HTR-8/SVneo (cell line): ENCODE measurements at regions not wholly inside any gene's neighbourhood (a gene's known extent, or its start where the extent isn't known, plus 50 kb on each side); places are given as distances from the start of the nearest gene placed in this dataset.
A peak's percentile ranks its signal among the peaks of the same experiment; 100 is the strongest.

ENCODE experiments used
- DNase-seq: peaks from one replicate; pipeline ENCODE4 v3.0.0; 2011; ENCODE audit warnings: low spot score, mixed read lengths; ENCODE audit not compliant: insufficient read length
- FAIRE-seq: peaks from 2 replicates; lab custom pipeline; 2011; peaks lifted over from hg19 to GRCh38; lab: Jason Lieb, UNC

- DNase-seq (no peak), FAIRE-seq (no peak)
These were observed 706.6 kb downstream of the NR2F2 start for GRCh38 chr15:97037080-97037479.

- FAIRE-seq (no peak), DNase-seq (no peak)
These were observed 715.3 kb downstream of the NR2F2 start for GRCh38 chr15:97045666-97046421.

GRCh38 chr15:97052513-97052912, 722.0 kb downstream of the NR2F2 start:
- no peak for FAIRE-seq
- no peak for DNase-seq

- DNase-seq (no peak), FAIRE-seq (no peak)
These were observed 723.1 kb downstream of the NR2F2 start for GRCh38 chr15:97053635-97054034.

- DNase-seq (no peak), FAIRE-seq (no peak)
These were observed 727.0 kb downstream of the NR2F2 start for GRCh38 chr15:97057503-97057902.

GRCh38 chr15:97059281-97059680, 728.8 kb downstream of the NR2F2 start:
- FAIRE-seq: no peak

GRCh38 chr15:97061392-97061791, 730.9 kb downstream of the NR2F2 start:
- FAIRE-seq (no peak), DNase-seq (no peak)

More at GRCh38 chr15:97059281-97059680, 728.8 kb downstream of the NR2F2 start:
- no peak for DNase-seq

GRCh38 chr15:97071668-97072067, 741.2 kb downstream of the NR2F2 start:
- FAIRE-seq (no peak), DNase-seq (no peak)

GRCh38 chr15:97072545-97072944, 742.0 kb downstream of the NR2F2 start:
- no peak for DNase-seq

GRCh38 chr15:97076011-97076410, 745.5 kb downstream of the NR2F2 start:
- DNase-seq (no peak), FAIRE-seq (no peak)

More at GRCh38 chr15:97072545-97072944, 742.0 kb downstream of the NR2F2 start:
- no peak for FAIRE-seq

GRCh38 chr15:97077975-97078374, 747.5 kb downstream of the NR2F2 start:
- DNase-seq (no peak), FAIRE-seq (no peak)

GRCh38 chr15:97078591-97078990, 748.1 kb downstream of the NR2F2 start:
- FAIRE-seq (no peak), DNase-seq (no peak)

GRCh38 chr15:97081666-97082226, 751.2 kb downstream of the NR2F2 start:
- DNase-seq: peak; percentile 1
- no peak for FAIRE-seq

GRCh38 chr15:97082830-97083229, 752.3 kb downstream of the NR2F2 start:
- DNase-seq (no peak), FAIRE-seq (no peak)

GRCh38 chr15:97084650-97085049, 754.1 kb downstream of the NR2F2 start:
- peak; percentile 5 for DNase-seq

GRCh38 chr15:97085731-97086130, 755.2 kb downstream of the NR2F2 start:
- no peak for DNase-seq
- no peak for FAIRE-seq

More at GRCh38 chr15:97084650-97085049, 754.1 kb downstream of the NR2F2 start:
- FAIRE-seq: no peak

- no peak for FAIRE-seq
- peak; percentile 2 for DNase-seq
These were observed 756.7 kb downstream of the NR2F2 start for GRCh38 chr15:97087006-97087741.

GRCh38 chr15:97091093-97091492, 760.6 kb downstream of the NR2F2 start:
- no peak for FAIRE-seq
- DNase-seq: no peak

- FAIRE-seq: no peak
- no peak for DNase-seq
These were observed 762.2 kb downstream of the NR2F2 start for GRCh38 chr15:97092656-97093055.

- DNase-seq (no peak), FAIRE-seq (no peak)
These were observed 765.9 kb downstream of the NR2F2 start for GRCh38 chr15:97096303-97096835.

GRCh38 chr15:97099040-97099439, 768.5 kb downstream of the NR2F2 start:
- DNase-seq (no peak), FAIRE-seq (no peak)
